H1 (cell line): ENCODE measurements at regions not wholly inside any gene's neighbourhood (a gene's known extent, or its start where the extent isn't known, plus 50 kb on each side); places are given as distances from the start of the nearest gene placed in this dataset.

Experiments used
- TBP ChIP-seq: IDR thresholded peaks from 2 replicates; pipeline ENCODE4 v1.6.1; 2011; ENCODE audit warnings: low read depth, low read length, improper control_type of control experiment

GRCh38 chr6:113662688-113663333 is 194.3 kb upstream of the MARCKS start (continued):
- no peak for TF ChIP-seq TBP
- TF ChIP-seq, all 59 proteins: peak for 0
